HG02678 (cell line): ENCODE measurements at regions not wholly inside any gene's neighbourhood (a gene's known extent, or its start where the extent isn't known, plus 50 kb on each side); places are given as distances from the start of the nearest gene placed in this dataset.

ENCODE experiments used
- ATAC-seq: cut with Tn5 transposase; IDR thresholded peaks from one replicate; pipeline ENCODE4 v1.9.1; 2021; ENCODE audit warnings: mild to moderate bottlenecking, moderate library complexity; ENCODE audit not compliant: unreplicated experiment

- ATAC-seq, result no peak
Observed at GRCh38 chr5:153881687-153882086, 157.0 kb downstream of the FAM114A2 start.

GRCh38 chr5:153880106-153880505, 158.6 kb downstream of the FAM114A2 start:
- ATAC-seq, result no peak

- ATAC-seq, result no peak
Observed at GRCh38 chr5:153879596-153879995, 159.1 kb downstream of the FAM114A2 start.

DNA sequence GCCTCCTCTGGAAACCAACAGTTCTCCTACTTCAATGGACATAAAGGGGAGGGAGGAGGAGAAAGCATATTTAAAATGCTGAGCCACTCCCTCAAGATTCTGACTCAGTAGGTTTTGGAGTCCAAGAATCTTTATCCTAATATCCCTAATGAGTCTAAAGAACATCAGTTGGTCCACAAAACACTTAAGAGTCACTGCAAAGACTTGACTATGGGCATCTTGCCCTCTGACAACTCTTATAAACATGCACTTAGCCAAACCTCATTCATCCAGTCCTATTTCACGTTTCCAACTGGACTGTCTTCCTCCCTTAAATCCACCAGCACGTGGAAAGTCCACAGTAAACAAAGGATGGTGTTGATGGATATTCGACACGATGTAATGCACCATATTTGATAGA, 172.5 kb downstream of the FAM114A2 start:
- ATAC-seq, result no peak

- ATAC-seq, result no peak
Observed at GRCh38 chr5:153865016-153865415, 173.7 kb downstream of the FAM114A2 start.

- no peak for ATAC-seq
Observed at GRCh38 chr5:153863951-153864350, 174.8 kb downstream of the FAM114A2 start.
